ENCODE measurements at regions not wholly inside any gene's neighbourhood (a gene's known extent, or its start where the extent isn't known, plus 50 kb on each side); places are given as distances from the start of the nearest gene placed in this dataset.

- 71 to 73% methylated on average over 4 of the region's 4 CpGs for WGBS, 2 donors
- intact Hi-C loops (cut with DNase I) = no loop called here
- TF ChIP-seq POLR2AphosphoS5 (IDR thresholded peaks at IDR 0.05) = no peak
- no peak for TF ChIP-seq EP300 (IDR thresholded peaks at IDR 0.05)
- no peak for TF ChIP-seq POLR2A (IDR thresholded peaks at IDR 0.05)
- no peak for TF ChIP-seq CTCF (IDR thresholded peaks at IDR 0.05)
Measured at GRCh38 chr4:188691811-188692210, 552.6 kb downstream of the TRIML1 start.

GRCh38 chr4:188695261-188695660 lies 556.0 kb downstream of the TRIML1 start:
- 48 to 62% methylated on average over 5 of the region's 5 CpGs for WGBS, 2 donors
- DNase-seq = no peak
- no peak for TF ChIP-seq POLR2AphosphoS5 (IDR thresholded peaks at IDR 0.05)
- no peak for TF ChIP-seq EP300 (IDR thresholded peaks at IDR 0.05)
- TF ChIP-seq POLR2A (IDR thresholded peaks at IDR 0.05) = no peak
- TF ChIP-seq CTCF (IDR thresholded peaks at IDR 0.05) = no peak

More at GRCh38 chr4:188691811-188692210, 552.6 kb downstream of the TRIML1 start:
- H3K4me3 ChIP-seq = no peak overlapping the region
- H3K36me3 ChIP-seq = no peaks in the 10 kb centered on the region
- no peaks in the 10 kb centered on the region for H3K27me3 ChIP-seq
- DNase-seq = no peak
- no peak overlapping the region for H3K27ac ChIP-seq
- no peaks in the 10 kb centered on the region for H3K9me3 ChIP-seq
- H3K4me1 ChIP-seq = no peaks in the 10 kb centered on the region

GRCh38 chr4:188697243-188697642 lies 558.0 kb downstream of the TRIML1 start:
- Histone ChIP-seq H3K4me3 (no peak overlapping the region), H3K27ac (no peak overlapping the region), H3K4me1 (no peaks in the 10 kb centered on the region), H3K9me3 (no peaks in the 10 kb centered on the region), H3K36me3 (no peaks in the 10 kb centered on the region), H3K27me3 (no peaks in the 10 kb centered on the region)
- WGBS, 2 donors = 88 to 94% methylated on average over 1 of the region's 1 CpG
- DNase-seq = no peak
- intact Hi-C loops (cut with DNase I) = no loop called here
- TF ChIP-seq POLR2AphosphoS5 (IDR thresholded peaks at IDR 0.05) (no peak), EP300 (IDR thresholded peaks at IDR 0.05) (no peak), POLR2A (IDR thresholded peaks at IDR 0.05) (no peak), CTCF (IDR thresholded peaks at IDR 0.05) (no peak)

More at GRCh38 chr4:188695261-188695660, 556.0 kb downstream of the TRIML1 start:
- intact Hi-C loops (cut with DNase I) = no loop called here
- Histone ChIP-seq H3K4me3 (no peak overlapping the region), H3K27ac (no peak overlapping the region), H3K36me3 (no peaks in the 10 kb centered on the region), H3K4me1 (no peaks in the 10 kb centered on the region), H3K27me3 (no peaks in the 10 kb centered on the region), H3K9me3 (no peaks in the 10 kb centered on the region)

GRCh38 chr4:188701952-188702351 lies 562.7 kb downstream of the TRIML1 start:
- Histone ChIP-seq H3K4me1 (no peaks in the 10 kb centered on the region), H3K4me3 (no peak overlapping the region), H3K36me3 (no peaks in the 10 kb centered on the region), H3K9me3 (no peaks in the 10 kb centered on the region), H3K27ac (no peak overlapping the region), H3K27me3 (no peaks in the 10 kb centered on the region)
- TF ChIP-seq POLR2A (IDR thresholded peaks at IDR 0.05) = no peak
- no peak for TF ChIP-seq EP300 (IDR thresholded peaks at IDR 0.05)
- no peak for TF ChIP-seq CTCF (IDR thresholded peaks at IDR 0.05)
- TF ChIP-seq POLR2AphosphoS5 (IDR thresholded peaks at IDR 0.05) = no peak
- intact Hi-C loops (cut with DNase I) = no loop called here
- WGBS, 2 donors = 86 to 91% methylated on average over 4 of the region's 4 CpGs
- DNase-seq = no peak

GRCh38 chr4:188704288-188704687 lies 565.0 kb downstream of the TRIML1 start:
- WGBS, 2 donors = 62 to 79% methylated on average over 5 of the region's 5 CpGs
- no peaks in the 10 kb centered on the region for H3K27me3 ChIP-seq
- intact Hi-C loops (cut with DNase I) = no loop called here
- H3K4me3 ChIP-seq = no peak overlapping the region
- no peak for DNase-seq
- TF ChIP-seq POLR2AphosphoS5 (IDR thresholded peaks at IDR 0.05) (no peak), POLR2A (IDR thresholded peaks at IDR 0.05) (no peak), EP300 (IDR thresholded peaks at IDR 0.05) (no peak), CTCF (IDR thresholded peaks at IDR 0.05) (no peak)
- H3K9me3 ChIP-seq = no peaks in the 10 kb centered on the region
- no peak overlapping the region for H3K27ac ChIP-seq
- no peaks in the 10 kb centered on the region for H3K4me1 ChIP-seq
- H3K36me3 ChIP-seq = no peaks in the 10 kb centered on the region
